GM21717 (cell line): ENCODE measurements at regions not wholly inside any gene's neighbourhood (a gene's known extent, or its start where the extent isn't known, plus 50 kb on each side); places are given as distances from the start of the nearest gene placed in this dataset.
"Not testable (repeated sequence)": the region's sequence is repeated elsewhere in the genome, so short reads cannot be mapped to it uniquely, and the experiment has no call there.

Source experiments
- ATAC-seq: cut with Tn5 transposase; IDR thresholded peaks from one replicate; pipeline ENCODE4 v1.9.1; 2021; ENCODE audit warnings: mild to moderate bottlenecking, moderate library complexity; ENCODE audit not compliant: unreplicated experiment

GRCh38 chr11:98411777-98412176 lies 609.0 kb upstream of the CNTN5 start:
- ATAC-seq, result no peak

GRCh38 chr11:98417256-98417755 lies 603.4 kb upstream of the CNTN5 start:
- ATAC-seq, result no peak

GRCh38 chr11:98423933-98424332 lies 596.8 kb upstream of the CNTN5 start:
- no peak for ATAC-seq

GRCh38 chr11:98424773-98425172 lies 596.0 kb upstream of the CNTN5 start:
- ATAC-seq, result not testable (repeated sequence)

- ATAC-seq, result no peak
Measured at GRCh38 chr11:98431463-98432359, 589.0 kb upstream of the CNTN5 start.

- ATAC-seq, result no peak
Measured at GRCh38 chr11:98434296-98434695, 586.5 kb upstream of the CNTN5 start.

- no peak for ATAC-seq
Measured at GRCh38 chr11:98453378-98453777, 567.4 kb upstream of the CNTN5 start.

- ATAC-seq, result no peak
Measured at GRCh38 chr11:98455500-98456307, 565.0 kb upstream of the CNTN5 start.

- no peak for ATAC-seq
Measured at GRCh38 chr11:98456308-98456680, 564.5 kb upstream of the CNTN5 start.

GRCh38 chr11:98495016-98495415 lies 525.7 kb upstream of the CNTN5 start:
- ATAC-seq, result no peak

- ATAC-seq, result no peak
Measured at GRCh38 chr11:98495601-98496000, 525.1 kb upstream of the CNTN5 start.

GRCh38 chr11:98507208-98507607 lies 513.5 kb upstream of the CNTN5 start:
- ATAC-seq, result no peak

- ATAC-seq, result no peak
Measured at GRCh38 chr11:98512938-98513337, 507.8 kb upstream of the CNTN5 start.

- no peak for ATAC-seq
Measured at GRCh38 chr11:98531576-98531975, 489.2 kb upstream of the CNTN5 start.

GRCh38 chr11:98536023-98536422 lies 484.7 kb upstream of the CNTN5 start:
- ATAC-seq, result no peak

GRCh38 chr11:98538358-98538757 lies 482.4 kb upstream of the CNTN5 start:
- not testable (repeated sequence) for ATAC-seq

GRCh38 chr11:98545544-98546175 lies 475.1 kb upstream of the CNTN5 start:
- no peak for ATAC-seq

GRCh38 chr11:98549571-98549970 lies 471.2 kb upstream of the CNTN5 start:
- ATAC-seq, result no peak

GRCh38 chr11:98559961-98560360 lies 460.8 kb upstream of the CNTN5 start:
- no peak for ATAC-seq

GRCh38 chr11:98561252-98561651 lies 459.5 kb upstream of the CNTN5 start:
- no peak for ATAC-seq

- no peak for ATAC-seq
Measured at GRCh38 chr11:98561877-98562395, 458.8 kb upstream of the CNTN5 start.
